ENCODE measurements at regions not wholly inside any gene's neighbourhood (a gene's known extent, or its start where the extent isn't known, plus 50 kb on each side); places are given as distances from the start of the nearest gene placed in this dataset.

DNA sequence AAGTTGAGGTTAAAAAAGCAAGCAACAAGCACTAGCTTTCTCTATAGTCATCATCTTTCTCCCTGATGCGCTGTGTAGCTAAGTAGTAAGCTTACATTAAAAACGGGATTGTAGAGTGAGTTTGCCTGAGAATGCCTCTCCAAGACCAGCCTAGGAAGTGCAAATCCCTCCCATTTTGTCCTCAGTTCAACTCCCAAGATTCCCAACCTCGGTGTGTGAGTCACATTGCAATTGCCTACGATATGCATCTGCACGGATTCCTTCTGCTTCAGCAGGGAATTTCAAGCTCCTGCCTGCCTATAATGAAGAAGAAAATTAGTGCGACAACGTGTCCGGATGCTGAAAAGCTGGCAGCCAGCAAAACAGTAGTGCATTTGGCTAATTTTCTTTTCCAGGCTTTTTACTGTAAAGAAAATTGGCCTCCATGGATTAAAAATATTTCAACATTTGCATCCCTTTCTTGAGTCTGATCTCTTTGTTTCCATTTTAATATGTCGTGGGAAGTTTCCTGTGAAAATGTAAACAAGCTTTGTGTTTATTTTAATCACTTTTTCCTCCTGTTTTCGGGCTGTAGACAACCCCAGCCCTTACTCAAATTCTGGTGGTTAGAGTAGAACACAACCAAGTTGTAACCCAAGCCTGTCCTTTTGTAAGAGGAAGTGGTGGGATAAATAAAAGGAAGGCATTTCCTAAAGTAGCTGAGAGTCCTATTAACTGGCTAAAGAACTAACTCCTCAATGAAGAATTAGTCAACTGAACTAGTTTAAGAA is 58.4 kb upstream of the TET2 start:
- intact Hi-C loops (cut with micrococcal nuclease; ENCODE audit: unreplicated experiment), result no loop called here
- ChIA-PET CTCF (no interaction called here), POLR2A (ENCODE audit: low non-redundant PET) (no interaction called here)
- Histone ChIP-seq H3K4me1 (ENCODE audit: insufficient read depth, low read length, poor library complexity, severe bottlenecking) (peaks cover 6% of the 10 kb centered on the region), H3K36me3 (ENCODE audit: insufficient read depth, low read length, poor library complexity, severe bottlenecking) (no peaks in the 10 kb centered on the region), H3K27ac (ENCODE audit: low read depth, low read length, poor library complexity, severe bottlenecking) (peak overlapping the region; percentile 65), H3K27me3 (replicated peaks; ENCODE audit: insufficient read depth, low read depth, low read length, poor library complexity) (no peaks in the 10 kb centered on the region), H3K4me3 (ENCODE audit: low read depth, low read length, poor library complexity, severe bottlenecking) (peak overlapping the region; percentile 22), H3K9me3 (ENCODE audit: low read depth, low read length, poor library complexity, severe bottlenecking) (peaks cover 5% of the 10 kb centered on the region)
- TF ChIP-seq, protein P1, sequence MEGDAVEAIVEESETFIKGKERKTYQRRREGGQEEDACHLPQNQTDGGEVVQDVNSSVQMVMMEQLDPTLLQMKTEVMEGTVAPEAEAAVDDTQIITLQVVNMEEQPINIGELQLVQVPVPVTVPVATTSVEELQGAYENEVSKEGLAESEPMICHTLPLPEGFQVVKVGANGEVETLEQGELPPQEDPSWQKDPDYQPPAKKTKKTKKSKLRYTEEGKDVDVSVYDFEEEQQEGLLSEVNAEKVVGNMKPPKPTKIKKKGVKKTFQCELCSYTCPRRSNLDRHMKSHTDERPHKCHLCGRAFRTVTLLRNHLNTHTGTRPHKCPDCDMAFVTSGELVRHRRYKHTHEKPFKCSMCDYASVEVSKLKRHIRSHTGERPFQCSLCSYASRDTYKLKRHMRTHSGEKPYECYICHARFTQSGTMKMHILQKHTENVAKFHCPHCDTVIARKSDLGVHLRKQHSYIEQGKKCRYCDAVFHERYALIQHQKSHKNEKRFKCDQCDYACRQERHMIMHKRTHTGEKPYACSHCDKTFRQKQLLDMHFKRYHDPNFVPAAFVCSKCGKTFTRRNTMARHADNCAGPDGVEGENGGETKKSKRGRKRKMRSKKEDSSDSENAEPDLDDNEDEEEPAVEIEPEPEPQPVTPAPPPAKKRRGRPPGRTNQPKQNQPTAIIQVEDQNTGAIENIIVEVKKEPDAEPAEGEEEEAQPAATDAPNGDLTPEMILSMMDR (conservative IDR thresholded peaks at IDR 0.05; ENCODE audit: low read depth, low read length), result no peak
- no peak for TF ChIP-seq EZH2 (IDR thresholded peaks at IDR 0.05; ENCODE audit: borderline replicate concordance, low read depth, low read length, poor library complexity, severe bottlenecking)
- DNase-seq (ENCODE audit: low spot score), result peak; percentile 79
- BruUV-seq (replicated peaks), result no TSS peak

DNA sequence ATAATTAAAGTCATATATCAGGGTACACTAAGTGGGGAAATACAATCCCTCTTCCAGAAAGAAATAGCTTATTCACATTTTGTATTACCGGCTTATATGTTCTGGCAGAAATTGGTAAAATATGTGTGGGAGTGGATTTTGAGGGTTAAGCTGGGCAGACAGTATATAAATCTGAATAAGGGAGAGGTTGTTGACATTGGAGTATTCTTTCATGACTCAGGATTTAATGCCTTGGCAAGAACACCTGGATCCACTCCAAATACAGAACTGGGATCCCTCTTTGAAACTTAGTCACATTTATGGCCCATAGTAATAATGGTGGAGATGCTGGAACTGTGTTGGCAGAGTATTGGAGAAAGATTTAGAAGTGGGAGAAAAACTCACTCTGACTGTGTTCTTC is 54.3 kb upstream of the TET2 start:
- no peaks in the 10 kb centered on the region for H3K36me3 ChIP-seq (ENCODE audit: insufficient read depth, low read length, poor library complexity, severe bottlenecking)
- no peak overlapping the region for H3K27ac ChIP-seq (ENCODE audit: low read depth, low read length, poor library complexity, severe bottlenecking)
- POLR2A ChIA-PET (ENCODE audit: low non-redundant PET), result interaction anchor here (0.5 kb wide), 1 partner anchor 56 kb away, joined by 4 read pairs; no protein-coding TSS in a partner anchor
- H3K4me3 ChIP-seq (ENCODE audit: low read depth, low read length, poor library complexity, severe bottlenecking), result no peak overlapping the region
- no peaks in the 10 kb centered on the region for H3K27me3 ChIP-seq (replicated peaks; ENCODE audit: insufficient read depth, low read depth, low read length, poor library complexity)
- TF ChIP-seq EZH2 (IDR thresholded peaks at IDR 0.05; ENCODE audit: borderline replicate concordance, low read depth, low read length, poor library complexity, severe bottlenecking), result no peak
- TF ChIP-seq, protein P1 (conservative IDR thresholded peaks at IDR 0.05; ENCODE audit: low read depth, low read length), result no peak
- intact Hi-C loops (cut with micrococcal nuclease; ENCODE audit: unreplicated experiment), result no loop called here
- peaks cover 9% of the 10 kb centered on the region for H3K9me3 ChIP-seq (ENCODE audit: low read depth, low read length, poor library complexity, severe bottlenecking)
- H3K4me1 ChIP-seq (ENCODE audit: insufficient read depth, low read length, poor library complexity, severe bottlenecking), result peaks cover 6% of the 10 kb centered on the region
- no TSS peak for BruUV-seq (replicated peaks)
- DNase-seq (ENCODE audit: low spot score), result peak; percentile 58
- CTCF ChIA-PET, result no interaction called here

DNA sequence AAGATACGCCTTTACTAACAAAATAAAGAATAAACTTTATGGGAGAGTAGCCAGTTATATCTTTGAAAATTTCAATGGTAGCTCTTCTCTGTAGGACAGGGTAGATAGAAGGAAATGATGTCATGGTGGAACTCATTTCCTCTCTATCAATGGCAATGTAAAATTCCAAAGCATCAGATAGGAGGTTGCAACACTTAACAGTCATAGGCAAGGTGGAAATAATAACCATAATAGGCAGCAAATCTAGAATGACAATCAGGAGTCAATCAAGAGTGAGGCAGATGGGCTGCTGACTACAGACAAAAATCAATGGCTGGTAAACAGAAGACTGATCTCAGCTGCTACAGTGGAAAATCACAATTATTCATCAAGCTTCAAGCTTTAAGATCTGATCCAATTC is 53.9 kb upstream of the TET2 start:
- POLR2A ChIA-PET (ENCODE audit: low non-redundant PET), result no interaction called here
- DNase-seq (ENCODE audit: low spot score), result peak; percentile 48
- no peak overlapping the region for H3K27ac ChIP-seq (ENCODE audit: low read depth, low read length, poor library complexity, severe bottlenecking)
- no peak overlapping the region for H3K4me3 ChIP-seq (ENCODE audit: low read depth, low read length, poor library complexity, severe bottlenecking)
- peaks cover 6% of the 10 kb centered on the region for H3K4me1 ChIP-seq (ENCODE audit: insufficient read depth, low read length, poor library complexity, severe bottlenecking)
- CTCF ChIA-PET, result no interaction called here
- BruUV-seq (replicated peaks), result no TSS peak
- intact Hi-C loops (cut with micrococcal nuclease; ENCODE audit: unreplicated experiment), result no loop called here
- no peaks in the 10 kb centered on the region for H3K36me3 ChIP-seq (ENCODE audit: insufficient read depth, low read length, poor library complexity, severe bottlenecking)
- TF ChIP-seq EZH2 (IDR thresholded peaks at IDR 0.05; ENCODE audit: borderline replicate concordance, low read depth, low read length, poor library complexity, severe bottlenecking), result no peak
- TF ChIP-seq, protein P1 (conservative IDR thresholded peaks at IDR 0.05; ENCODE audit: low read depth, low read length), result no peak
- peaks cover 9% of the 10 kb centered on the region for H3K9me3 ChIP-seq (ENCODE audit: low read depth, low read length, poor library complexity, severe bottlenecking)
- no peaks in the 10 kb centered on the region for H3K27me3 ChIP-seq (replicated peaks; ENCODE audit: insufficient read depth, low read depth, low read length, poor library complexity)
